A673 (cell line): ENCODE measurements at regions not wholly inside any gene's neighbourhood (a gene's known extent, or its start where the extent isn't known, plus 50 kb on each side); places are given as distances from the start of the nearest gene placed in this dataset.
A peak's percentile ranks its signal among the peaks of the same experiment; 100 is the strongest.

Experiments
- BruUV-seq: library from RNA; stranded (reverse); fragments of 400-500 nt; replicated peaks from 2 replicates; lab custom pipeline; 2021; lab: Mats Ljungman, UMichigan
- CTCF ChIA-PET: fragments of 300-600 bp; sonication (Branson Sonifier 250); formaldehyde crosslinking; loops from one replicate; lab custom pipeline; 2022; ENCODE audit warnings: antibody characterized with exemption; lab: Charles Lee
- POLR2A ChIA-PET: fragments of 300-600 bp; sonication (Branson Sonifier 250); formaldehyde crosslinking; loops from one replicate; lab custom pipeline; 2022; ENCODE audit warnings: antibody characterized with exemption; ENCODE audit not compliant: low non-redundant PET; lab: Charles Lee
- DNase-seq: peaks from one replicate; pipeline ENCODE4 v3.0.0-alpha.2; 2015; ENCODE audit warnings: low spot score
- H3K27ac ChIP-seq: fragments of 200-600 bp; sonication (generic); 2 replicates; pipeline ENCODE4 v1.5.1; 2016; ENCODE audit warnings: mixed run types, low read depth, mild to moderate bottlenecking, mixed read lengths, antibody characterized with exemption, low read length; ENCODE audit not compliant: poor library complexity, severe bottlenecking
- H3K27me3 ChIP-seq: fragments of 200-600 bp; sonication (generic); replicated peaks from 2 replicates; pipeline ENCODE4 v1.6.1; 2017; ENCODE audit warnings: mixed run types, low read depth, mild to moderate bottlenecking, mixed read lengths, antibody characterized with exemption, low read length; ENCODE audit not compliant: insufficient read depth, poor library complexity
- H3K36me3 ChIP-seq: fragments of 200-600 bp; sonication (generic); 2 replicates; pipeline ENCODE4 v1.6.1; 2016; ENCODE audit warnings: mixed run types, mild to moderate bottlenecking, mixed read lengths, antibody characterized with exemption, low read length; ENCODE audit not compliant: insufficient read depth, poor library complexity, severe bottlenecking
- H3K4me1 ChIP-seq: fragments of 200-600 bp; sonication (generic); 2 replicates; pipeline ENCODE4 v1.6.1; 2017; ENCODE audit warnings: mixed run types, mild to moderate bottlenecking, mixed read lengths, antibody characterized with exemption, low read length; ENCODE audit not compliant: insufficient read depth, poor library complexity, severe bottlenecking
- H3K4me3 ChIP-seq: fragments of 200-600 bp; sonication (generic); 2 replicates; pipeline ENCODE4 v1.5.1; 2016; ENCODE audit warnings: low read depth, mixed run types, mild to moderate bottlenecking, mixed read lengths, low read length; ENCODE audit not compliant: poor library complexity, severe bottlenecking
- H3K9me3 ChIP-seq: fragments of 200-600 bp; sonication (generic); 2 replicates; pipeline ENCODE4 v1.6.1; 2016; ENCODE audit warnings: mixed run types, low read depth, mild to moderate bottlenecking, mixed read lengths, antibody characterized with exemption, low read length; ENCODE audit not compliant: poor library complexity, severe bottlenecking
- EZH2 ChIP-seq: fragments of 200-600 bp; sonication (generic); IDR thresholded peaks from 2 replicates; pipeline ENCODE4 v1.6.1; 2017; ENCODE audit warnings: borderline replicate concordance, low read depth, mild to moderate bottlenecking, mixed read lengths, antibody characterized with exemption, low read length; ENCODE audit not compliant: poor library complexity, severe bottlenecking
- intact Hi-C: fragments of 100-400 bp; cut with micrococcal nuclease; formaldehyde crosslinking; loops from one replicate; pipeline ENCODE4 v1.10.0; 2022; ENCODE audit not compliant: unreplicated experiment
- TF ChIP-seq, protein P1 (sequence below): fragments of 300-800, 200-600 bp; sonication (generic); conservative IDR thresholded peaks from 2 replicates; pipeline ENCODE4 v1.5.1; 2017; ENCODE audit warnings: low read depth, mild to moderate bottlenecking, antibody characterized with exemption, low read length, moderate library complexity, mixed read lengths

DNA sequence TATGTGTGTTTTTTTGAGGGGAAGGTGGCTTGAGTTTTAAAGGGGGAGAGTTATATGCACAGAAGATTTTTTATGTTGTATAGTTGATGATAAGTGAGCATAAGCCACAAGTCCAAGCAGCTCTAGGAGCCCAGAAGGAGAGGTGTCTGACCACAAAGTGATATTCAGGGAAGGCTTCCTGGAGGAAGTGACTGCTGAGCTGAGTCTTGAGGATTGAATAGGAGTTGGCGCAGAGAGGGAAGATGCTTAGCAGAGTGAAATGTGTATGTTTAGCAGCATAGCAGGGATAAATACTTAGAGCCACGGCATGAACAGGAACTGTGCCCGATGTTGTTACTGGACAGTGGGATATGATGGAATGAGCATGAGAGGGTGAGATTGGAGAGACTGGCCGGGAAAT lies 255.1 kb upstream of the KCNG1 start:
- no peak overlapping the region for H3K4me3 ChIP-seq
- ChIA-PET CTCF (no interaction called here), POLR2A (no interaction called here)
- no TSS peak for BruUV-seq
- no peaks in the 10 kb centered on the region for H3K9me3 ChIP-seq
- TF ChIP-seq, protein P1, sequence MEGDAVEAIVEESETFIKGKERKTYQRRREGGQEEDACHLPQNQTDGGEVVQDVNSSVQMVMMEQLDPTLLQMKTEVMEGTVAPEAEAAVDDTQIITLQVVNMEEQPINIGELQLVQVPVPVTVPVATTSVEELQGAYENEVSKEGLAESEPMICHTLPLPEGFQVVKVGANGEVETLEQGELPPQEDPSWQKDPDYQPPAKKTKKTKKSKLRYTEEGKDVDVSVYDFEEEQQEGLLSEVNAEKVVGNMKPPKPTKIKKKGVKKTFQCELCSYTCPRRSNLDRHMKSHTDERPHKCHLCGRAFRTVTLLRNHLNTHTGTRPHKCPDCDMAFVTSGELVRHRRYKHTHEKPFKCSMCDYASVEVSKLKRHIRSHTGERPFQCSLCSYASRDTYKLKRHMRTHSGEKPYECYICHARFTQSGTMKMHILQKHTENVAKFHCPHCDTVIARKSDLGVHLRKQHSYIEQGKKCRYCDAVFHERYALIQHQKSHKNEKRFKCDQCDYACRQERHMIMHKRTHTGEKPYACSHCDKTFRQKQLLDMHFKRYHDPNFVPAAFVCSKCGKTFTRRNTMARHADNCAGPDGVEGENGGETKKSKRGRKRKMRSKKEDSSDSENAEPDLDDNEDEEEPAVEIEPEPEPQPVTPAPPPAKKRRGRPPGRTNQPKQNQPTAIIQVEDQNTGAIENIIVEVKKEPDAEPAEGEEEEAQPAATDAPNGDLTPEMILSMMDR = no peak
- no peak for TF ChIP-seq EZH2
- no peaks in the 10 kb centered on the region for H3K4me1 ChIP-seq
- peaks cover 13% of the 10 kb centered on the region for H3K27me3 ChIP-seq
- DNase-seq = no peak
- intact Hi-C loops = no loop called here
- no peak overlapping the region for H3K27ac ChIP-seq
- H3K36me3 ChIP-seq = no peaks in the 10 kb centered on the region

DNA sequence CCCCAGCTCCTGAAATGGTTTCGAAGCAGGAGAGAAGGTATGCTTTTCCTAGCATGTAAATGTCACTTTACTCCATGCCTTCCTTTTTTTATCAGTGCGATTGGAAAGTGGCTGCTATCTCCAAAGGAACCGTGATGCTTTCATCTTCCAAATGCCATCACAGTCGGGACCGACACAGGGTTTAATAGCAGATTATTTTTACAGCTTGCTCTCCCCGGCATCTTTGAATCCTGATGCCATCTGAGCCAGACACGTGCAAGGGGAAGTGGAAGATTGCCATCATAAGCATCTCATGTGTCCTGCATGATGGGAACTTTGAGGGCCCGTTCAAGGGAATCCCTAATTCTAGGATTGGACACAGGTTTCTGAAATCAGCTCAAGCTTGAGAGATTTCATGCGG lies 253.4 kb upstream of the KCNG1 start:
- no peak overlapping the region for H3K27ac ChIP-seq
- BruUV-seq = no TSS peak
- peaks cover 13% of the 10 kb centered on the region for H3K27me3 ChIP-seq
- no peak for DNase-seq
- H3K4me1 ChIP-seq = no peaks in the 10 kb centered on the region
- ChIA-PET CTCF (interaction anchor here (1.6 kb wide), 1 partner anchor 289 kb away, joined by 6 read pairs; no protein-coding TSS in a partner anchor), POLR2A (interaction anchor here (0.6 kb wide), 1 partner anchor 1625 kb away, joined by 3 read pairs; no protein-coding TSS in a partner anchor)
- H3K9me3 ChIP-seq = peaks cover 3% of the 10 kb centered on the region
- no peaks in the 10 kb centered on the region for H3K36me3 ChIP-seq
- H3K4me3 ChIP-seq = no peak overlapping the region
- intact Hi-C loops = no loop called here
- TF ChIP-seq, protein P1 = no peak
- TF ChIP-seq EZH2 = no peak

GRCh38 chr20:51275826-51276225 lies 252.9 kb upstream of the KCNG1 start:
- BruUV-seq = no TSS peak
- Histone ChIP-seq H3K4me1 (no peaks in the 10 kb centered on the region), H3K9me3 (peaks cover 3% of the 10 kb centered on the region), H3K36me3 (no peaks in the 10 kb centered on the region), H3K27ac (no peak overlapping the region), H3K27me3 (peaks cover 13% of the 10 kb centered on the region), H3K4me3 (no peak overlapping the region)
- POLR2A ChIA-PET = interaction anchor here (0.6 kb wide), 1 partner anchor 1626 kb away, joined by 3 read pairs; no protein-coding TSS in a partner anchor
- TF ChIP-seq EZH2 = no peak
- TF ChIP-seq, protein P1 = no peak
- DNase-seq = peak; percentile 14
- CTCF ChIA-PET = interaction anchor here (1.6 kb wide), 1 partner anchor 288 kb away, joined by 6 read pairs; no protein-coding TSS in a partner anchor
- intact Hi-C loops = no loop called here
